Transverse colon (tissue), 4 donors: ENCODE measurements at regions not wholly inside any gene's neighbourhood (a gene's known extent, or its start where the extent isn't known, plus 50 kb on each side); places are given as distances from the start of the nearest gene placed in this dataset.

Experiments
- POLR2A ChIP-seq: fragments of 450-650 bp; IDR thresholded peaks from one replicate; pipeline ENCODE4 v1.6.1; 2016; ENCODE audit warnings: antibody characterized with exemption, mild to moderate bottlenecking, moderate library complexity
- POLR2AphosphoS5 ChIP-seq, 3 donors: sonication (generic); formaldehyde crosslinking; IDR thresholded peaks; one replicate each; pipeline ENCODE4 v1.6.1; 2016; ENCODE audit warnings: antibody characterized with exemption in 3 of 3
- TF ChIP-seq, protein P1 (sequence below), 5 experiments: fragments of 200-600 bp in 3 of 5; fragments of 450-650 bp in 2 of 5; sonication (generic) in 3 of 5; IDR thresholded peaks; 1 replicate in 2 of 5; 2 replicates in 3 of 5; pipeline ENCODE4 v1.5.1; 2016 to 2017; ENCODE audit warnings: antibody characterized with exemption in 5 of 5, inconsistent platforms in 3 of 5, mild to moderate bottlenecking in 2 of 5, moderate library complexity in 1 of 5

DNA sequence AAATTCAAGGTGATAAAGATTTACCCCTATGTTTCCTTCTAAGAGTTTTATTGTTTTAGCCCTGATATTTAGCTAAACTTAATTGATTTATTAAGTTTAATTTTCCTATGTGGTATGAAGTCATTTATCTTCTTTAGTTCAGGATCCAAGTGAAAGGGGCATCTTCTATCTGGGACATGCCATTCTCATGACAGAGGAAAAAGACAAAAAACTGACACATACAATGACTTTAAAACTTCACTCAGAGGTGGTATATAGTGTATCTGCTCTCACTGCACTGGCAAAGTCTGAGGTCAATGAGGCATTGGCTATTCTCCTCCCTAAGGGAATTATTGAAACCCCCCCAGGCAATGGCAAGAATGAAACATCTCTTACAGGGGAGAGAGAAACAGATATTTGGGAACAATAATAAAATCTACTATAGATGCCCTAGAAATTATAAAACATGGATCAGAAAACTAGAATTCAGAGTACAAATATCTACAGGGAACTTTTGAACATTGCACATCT lies 237.4 kb downstream of the MYCN start:
- TF ChIP-seq, protein P1, sequence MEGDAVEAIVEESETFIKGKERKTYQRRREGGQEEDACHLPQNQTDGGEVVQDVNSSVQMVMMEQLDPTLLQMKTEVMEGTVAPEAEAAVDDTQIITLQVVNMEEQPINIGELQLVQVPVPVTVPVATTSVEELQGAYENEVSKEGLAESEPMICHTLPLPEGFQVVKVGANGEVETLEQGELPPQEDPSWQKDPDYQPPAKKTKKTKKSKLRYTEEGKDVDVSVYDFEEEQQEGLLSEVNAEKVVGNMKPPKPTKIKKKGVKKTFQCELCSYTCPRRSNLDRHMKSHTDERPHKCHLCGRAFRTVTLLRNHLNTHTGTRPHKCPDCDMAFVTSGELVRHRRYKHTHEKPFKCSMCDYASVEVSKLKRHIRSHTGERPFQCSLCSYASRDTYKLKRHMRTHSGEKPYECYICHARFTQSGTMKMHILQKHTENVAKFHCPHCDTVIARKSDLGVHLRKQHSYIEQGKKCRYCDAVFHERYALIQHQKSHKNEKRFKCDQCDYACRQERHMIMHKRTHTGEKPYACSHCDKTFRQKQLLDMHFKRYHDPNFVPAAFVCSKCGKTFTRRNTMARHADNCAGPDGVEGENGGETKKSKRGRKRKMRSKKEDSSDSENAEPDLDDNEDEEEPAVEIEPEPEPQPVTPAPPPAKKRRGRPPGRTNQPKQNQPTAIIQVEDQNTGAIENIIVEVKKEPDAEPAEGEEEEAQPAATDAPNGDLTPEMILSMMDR (IDR thresholded peaks at IDR 0.05): no peak
- TF ChIP-seq POLR2A (no peak), POLR2AphosphoS5 (IDR thresholded peaks at IDR 0.05) (no peak)
